Progenitor cell of endocrine pancreas (in vitro differentiated cells): ENCODE measurements at regions not wholly inside any gene's neighbourhood (a gene's known extent, or its start where the extent isn't known, plus 50 kb on each side); places are given as distances from the start of the nearest gene placed in this dataset.

Experiments used
- DNase-seq: peaks from one replicate; pipeline ENCODE4 v3.0.0; 2021; ENCODE audit warnings: low spot score; ENCODE audit not compliant: unreplicated experiment
- H3K27ac Mint-ChIP-seq: 2 replicates; pipeline ENCODE4 v1.8.0; 2021; ENCODE audit warnings: mild to moderate bottlenecking, moderate library complexity, mixed read lengths
- H3K27me3 Mint-ChIP-seq: 2 replicates; pipeline ENCODE4 v1.8.0; 2021; ENCODE audit warnings: mixed read lengths
- H3K36me3 Mint-ChIP-seq: 2 replicates; pipeline ENCODE4 v1.8.0; 2022; ENCODE audit warnings: mixed read lengths; ENCODE audit not compliant: insufficient read depth
- H3K4me1 Mint-ChIP-seq: 2 replicates; pipeline ENCODE4 v1.8.0; 2021; ENCODE audit warnings: low read depth, mixed read lengths
- H3K4me3 Mint-ChIP-seq: 2 replicates; pipeline ENCODE4 v1.8.0; 2021; ENCODE audit warnings: low read depth, mild to moderate bottlenecking, moderate library complexity, mixed read lengths
- H3K9me3 Mint-ChIP-seq: 2 replicates; pipeline ENCODE4 v1.8.0; 2021; ENCODE audit warnings: low read depth, mixed read lengths
- TF ChIP-seq, protein P1 (sequence below): fragments of 200-600 bp; sonication (generic); IDR thresholded peaks from one replicate; pipeline ENCODE4 v1.5.0; 2021; ENCODE audit warnings: antibody characterized with exemption, mild to moderate bottlenecking; ENCODE audit not compliant: unreplicated experiment

DNA sequence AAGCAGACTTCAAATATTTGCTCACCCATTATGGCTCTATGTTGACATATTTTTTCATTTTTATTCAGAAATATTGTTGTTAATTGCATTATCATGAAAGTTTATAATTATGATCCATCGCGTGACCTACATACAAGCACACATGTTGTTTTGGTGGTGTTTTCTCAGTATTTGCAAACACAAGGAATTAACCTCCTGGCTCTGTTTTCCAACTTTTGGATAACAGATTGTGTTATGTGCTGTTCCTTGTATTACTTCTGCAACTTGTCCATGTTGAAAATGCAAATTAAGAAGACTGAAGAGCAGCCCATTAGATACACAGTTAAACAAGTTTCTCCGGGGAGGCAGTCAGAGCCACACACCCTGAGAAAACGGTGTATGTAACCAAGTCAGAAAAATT, 201.2 kb downstream of the SEC23A start:
- no peak for DNase-seq
- H3K4me3 Mint-ChIP-seq = no peak overlapping the region
- no peak overlapping the region for H3K27ac Mint-ChIP-seq
- TF ChIP-seq, protein P1, sequence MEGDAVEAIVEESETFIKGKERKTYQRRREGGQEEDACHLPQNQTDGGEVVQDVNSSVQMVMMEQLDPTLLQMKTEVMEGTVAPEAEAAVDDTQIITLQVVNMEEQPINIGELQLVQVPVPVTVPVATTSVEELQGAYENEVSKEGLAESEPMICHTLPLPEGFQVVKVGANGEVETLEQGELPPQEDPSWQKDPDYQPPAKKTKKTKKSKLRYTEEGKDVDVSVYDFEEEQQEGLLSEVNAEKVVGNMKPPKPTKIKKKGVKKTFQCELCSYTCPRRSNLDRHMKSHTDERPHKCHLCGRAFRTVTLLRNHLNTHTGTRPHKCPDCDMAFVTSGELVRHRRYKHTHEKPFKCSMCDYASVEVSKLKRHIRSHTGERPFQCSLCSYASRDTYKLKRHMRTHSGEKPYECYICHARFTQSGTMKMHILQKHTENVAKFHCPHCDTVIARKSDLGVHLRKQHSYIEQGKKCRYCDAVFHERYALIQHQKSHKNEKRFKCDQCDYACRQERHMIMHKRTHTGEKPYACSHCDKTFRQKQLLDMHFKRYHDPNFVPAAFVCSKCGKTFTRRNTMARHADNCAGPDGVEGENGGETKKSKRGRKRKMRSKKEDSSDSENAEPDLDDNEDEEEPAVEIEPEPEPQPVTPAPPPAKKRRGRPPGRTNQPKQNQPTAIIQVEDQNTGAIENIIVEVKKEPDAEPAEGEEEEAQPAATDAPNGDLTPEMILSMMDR = no peak
- H3K9me3 Mint-ChIP-seq = no peaks in the 10 kb centered on the region
- no peaks in the 10 kb centered on the region for H3K36me3 Mint-ChIP-seq
- peaks cover 8% of the 10 kb centered on the region for H3K4me1 Mint-ChIP-seq
- no peaks in the 10 kb centered on the region for H3K27me3 Mint-ChIP-seq

GRCh38 chr14:38900887-38901286, 202.1 kb downstream of the SEC23A start:
- TF ChIP-seq, protein P1 = no peak
- peaks cover 3% of the 10 kb centered on the region for H3K4me1 Mint-ChIP-seq
- no peaks in the 10 kb centered on the region for H3K27me3 Mint-ChIP-seq
- no peak for DNase-seq
- no peaks in the 10 kb centered on the region for H3K9me3 Mint-ChIP-seq
- no peaks in the 10 kb centered on the region for H3K36me3 Mint-ChIP-seq
- H3K27ac Mint-ChIP-seq = no peak overlapping the region
- H3K4me3 Mint-ChIP-seq = no peak overlapping the region

DNA sequence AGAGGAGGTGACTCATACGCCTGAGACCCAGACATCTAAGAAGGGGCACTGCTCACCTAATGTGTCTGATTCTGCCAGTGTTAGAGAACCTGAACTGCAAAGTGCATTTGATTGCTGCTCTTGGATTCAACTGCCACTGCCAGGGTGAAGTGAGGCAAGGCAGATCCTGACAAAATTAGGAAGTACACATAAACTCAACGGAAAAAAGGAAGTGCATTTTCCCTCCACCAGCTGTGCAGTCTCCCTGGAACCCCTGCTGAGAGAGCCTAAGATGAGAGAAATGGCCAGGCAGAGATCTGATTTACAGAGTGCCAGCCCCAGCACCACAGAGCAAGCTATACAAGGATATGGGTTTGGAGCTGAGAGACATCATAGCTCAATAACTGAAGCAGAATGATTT, 215.3 kb downstream of the SEC23A start:
- TF ChIP-seq, protein P1 = no peak
- H3K4me3 Mint-ChIP-seq = no peak overlapping the region
- H3K9me3 Mint-ChIP-seq = no peaks in the 10 kb centered on the region
- no peak for DNase-seq
- no peaks in the 10 kb centered on the region for H3K4me1 Mint-ChIP-seq
- no peaks in the 10 kb centered on the region for H3K36me3 Mint-ChIP-seq
- H3K27me3 Mint-ChIP-seq = peaks cover 3% of the 10 kb centered on the region
- H3K27ac Mint-ChIP-seq = no peak overlapping the region

DNA sequence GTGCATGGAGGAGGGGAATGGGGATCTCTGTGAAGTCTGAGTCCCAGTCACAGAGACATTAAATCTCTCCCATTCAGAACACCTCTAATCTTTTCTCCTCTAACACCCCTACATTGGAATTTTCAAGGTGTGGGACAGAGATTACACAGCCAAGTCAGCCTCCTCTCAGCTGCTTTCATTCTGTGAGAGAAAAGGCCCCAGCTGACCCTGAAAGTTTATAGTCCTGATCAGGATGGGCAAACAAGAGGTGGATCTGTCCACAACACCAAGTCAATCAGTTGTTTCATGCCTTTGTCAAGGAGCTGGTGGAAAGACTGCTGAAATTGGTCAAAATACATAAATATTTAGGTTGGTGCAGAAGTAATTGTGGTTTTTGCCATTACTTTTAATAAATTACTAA, 218.9 kb downstream of the SEC23A start:
- Mint-ChIP-seq H3K27ac (no peak overlapping the region), H3K4me3 (no peak overlapping the region), H3K36me3 (no peaks in the 10 kb centered on the region), H3K9me3 (no peaks in the 10 kb centered on the region), H3K27me3 (peaks cover 5% of the 10 kb centered on the region), H3K4me1 (peaks cover 3% of the 10 kb centered on the region)
- no peak for DNase-seq
- TF ChIP-seq, protein P1 = no peak

GRCh38 chr14:38883127-38883526, 219.9 kb downstream of the SEC23A start:
- TF ChIP-seq, protein P1 = no peak
- Mint-ChIP-seq H3K9me3 (no peaks in the 10 kb centered on the region), H3K36me3 (no peaks in the 10 kb centered on the region), H3K4me1 (peaks cover 3% of the 10 kb centered on the region), H3K4me3 (no peak overlapping the region), H3K27ac (no peak overlapping the region), H3K27me3 (peaks cover 8% of the 10 kb centered on the region)
- no peak for DNase-seq
